ENCODE measurements at regions not wholly inside any gene's neighbourhood (a gene's known extent, or its start where the extent isn't known, plus 50 kb on each side); places are given as distances from the start of the nearest gene placed in this dataset.
A peak's percentile ranks its signal among the peaks of the same experiment; 100 is the strongest.

GRCh38 chr22:44404341-44405020 lies 91.7 kb upstream of the SHISAL1 start:
- DNase-seq (ENCODE audit: low read depth, low spot score): no peak
- ChIA-PET CTCF (no interaction called here), POLR2A (no interaction called here), RAD21 (ENCODE audit: low non-redundant PET in 1 of 2, low total read pairs in 2 of 2, uncharacterized antibody in 2 of 2, unreplicated experiment in 2 of 2) (no interaction called here)
- no peak overlapping the region for H3K27ac ChIP-seq (ENCODE audit: low read depth, low read length)
- no TSS peak for BruUV-seq (replicated peaks)
- H4K20me1 ChIP-seq (ENCODE audit: insufficient read depth): no peaks in the 10 kb centered on the region
- H3K79me2 ChIP-seq (ENCODE audit: insufficient read depth, low read length): no peaks in the 10 kb centered on the region
- no peaks in the 10 kb centered on the region for H3K9me2 ChIP-seq (ENCODE audit: insufficient read depth)
- H2AFZ ChIP-seq (ENCODE audit: low read depth, low read length, poor library complexity, severe bottlenecking): no peak overlapping the region
- no peaks in the 10 kb centered on the region for H3K4me1 ChIP-seq (ENCODE audit: control insufficient read depth in 1 of 2, insufficient read depth in 2 of 2, low read length in 2 of 2)
- H3K27me3 ChIP-seq (ENCODE audit: insufficient read depth, low read length): no peaks in the 10 kb centered on the region
- H3K9ac ChIP-seq (ENCODE audit: low read length): no peak overlapping the region
- TF ChIP-seq ZBTB33 (IDR thresholded peaks at IDR 0.05; ENCODE audit: extremely low read depth, insufficient replicate concordance, low read length) (no peak), SRF (IDR thresholded peaks at IDR 0.05; ENCODE audit: low read depth) (no peak), EZH2phosphoT487 (IDR thresholded peaks at IDR 0.05; ENCODE audit: borderline replicate concordance) (no peak), RAD21 (IDR thresholded peaks at IDR 0.05; ENCODE audit: low read depth) (no peak), EGR1 (IDR thresholded peaks at IDR 0.05; ENCODE audit: low read depth) (no peak), ZNF274 (IDR thresholded peaks at IDR 0.05; ENCODE audit: low read depth, low read length) (no peak), EZH2 (IDR thresholded peaks at IDR 0.05) (no peak)
- intact Hi-C loops (cut with micrococcal nuclease): no loop called here
- no peak overlapping the region for H3K4me3 ChIP-seq (replicated peaks in 1 of 2; ENCODE audit: low read depth in 1 of 2, low read length in 2 of 2)
- no peaks in the 10 kb centered on the region for H3K9me3 ChIP-seq (ENCODE audit: control insufficient read depth in 1 of 2, insufficient read depth in 1 of 2, low read depth in 1 of 2, low read length in 2 of 2)
- H3K36me3 ChIP-seq (ENCODE audit: control insufficient read depth in 1 of 2, insufficient read depth in 2 of 2, low read length in 2 of 2): no peaks in the 10 kb centered on the region
- no peak overlapping the region for H3K4me2 ChIP-seq (ENCODE audit: low read length)
- peak; percentile 34; the same call in 1 of the 2 replicates for ATAC-seq

All from HCT116 (cell line).